NB4 (cell line): ENCODE measurements at regions not wholly inside any gene's neighbourhood (a gene's known extent, or its start where the extent isn't known, plus 50 kb on each side); places are given as distances from the start of the nearest gene placed in this dataset.

Source experiments
- DNase-seq: peaks from one replicate; pipeline ENCODE4 v3.0.0; 2010; ENCODE audit warnings: low read depth
- H3K4me3 ChIP-seq: one replicate; pipeline ENCODE4 v1.5.1; 2011; ENCODE audit warnings: mild to moderate bottlenecking, low read depth, low read length, moderate library complexity
- CTCF ChIP-seq: IDR thresholded peaks from one replicate; pipeline ENCODE4 v1.5.1; 2012; ENCODE audit warnings: low read depth, low read length
- MAX ChIP-seq: IDR thresholded peaks from 2 replicates; pipeline ENCODE4 v1.6.1; 2011; ENCODE audit warnings: low read depth, low read length
- MYC ChIP-seq: IDR thresholded peaks from 2 replicates; pipeline ENCODE4 v1.6.1; 2011; ENCODE audit warnings: low read depth, low read length
- POLR2A ChIP-seq: IDR thresholded peaks from 2 replicates; pipeline ENCODE4 v1.6.1; 2011; ENCODE audit warnings: mild to moderate bottlenecking; ENCODE audit not compliant: insufficient read length; ENCODE audit errors: extremely low read depth

GRCh38 chr12:98151105-98151590 is 364.2 kb upstream of the TMPO start:
- DNase-seq: no peak
- no peak overlapping the region for H3K4me3 ChIP-seq
- TF ChIP-seq CTCF (no peak), POLR2A (no peak), MAX (no peak), MYC (no peak)

- DNase-seq: no peak
- no peak overlapping the region for H3K4me3 ChIP-seq
- no peak for TF ChIP-seq MAX
- no peak for TF ChIP-seq CTCF
- TF ChIP-seq POLR2A: no peak
- TF ChIP-seq MYC: no peak
Observed at GRCh38 chr12:98151984-98152383, 363.4 kb upstream of the TMPO start.

- H3K4me3 ChIP-seq: no peak overlapping the region
- DNase-seq: peak; percentile 30
- TF ChIP-seq MYC (no peak), POLR2A (no peak), MAX (no peak), CTCF (peak; percentile 27)
Observed at GRCh38 chr12:98154850-98155249, 360.5 kb upstream of the TMPO start.

GRCh38 chr12:98156697-98157096 is 358.7 kb upstream of the TMPO start:
- H3K4me3 ChIP-seq: no peak overlapping the region
- TF ChIP-seq POLR2A (no peak), CTCF (no peak), MAX (no peak), MYC (no peak)
- no peak for DNase-seq

- no peak for DNase-seq
- H3K4me3 ChIP-seq: no peak overlapping the region
- no peak for TF ChIP-seq CTCF
- no peak for TF ChIP-seq MYC
- no peak for TF ChIP-seq POLR2A
- no peak for TF ChIP-seq MAX
Observed at GRCh38 chr12:98162906-98163678, 352.3 kb upstream of the TMPO start.
